PC-3 (cell line): ENCODE measurements at regions not wholly inside any gene's neighbourhood (a gene's known extent, or its start where the extent isn't known, plus 50 kb on each side); places are given as distances from the start of the nearest gene placed in this dataset.

Experiments
- ATAC-seq: fragments of 200-7000 bp; cut with Tn5 transposase; 2 replicates; pipeline ENCODE4 v1.9.1; 2020; ENCODE audit warnings: mild to moderate bottlenecking, moderate library complexity
- BruUV-seq: library from RNA; stranded (reverse); fragments of 400-500 nt; replicated peaks from 2 replicates; lab custom pipeline; 2021; lab: Mats Ljungman, UMichigan
- CTCF ChIA-PET: fragments of 300-600 bp; sonication (Branson Sonifier 250); formaldehyde crosslinking; loops from one replicate; lab custom pipeline; 2022; ENCODE audit warnings: antibody characterized with exemption; lab: Charles Lee
- POLR2A ChIA-PET: fragments of 300-600 bp; sonication (Branson Sonifier 250); formaldehyde crosslinking; loops from one replicate; lab custom pipeline; 2022; ENCODE audit warnings: antibody characterized with exemption; ENCODE audit not compliant: unreplicated experiment; lab: Charles Lee
- DNase-seq: peaks from one replicate; pipeline ENCODE4 v3.0.0-alpha.2; 2015
- H2AFZ ChIP-seq: fragments of 300-600 bp; sonication (generic); 2 replicates; pipeline ENCODE4 v1.6.0; 2016; ENCODE audit warnings: antibody characterized with exemption, low read length
- H3F3A ChIP-seq: fragments of 300-600 bp; sonication (generic); one replicate; pipeline ENCODE4 v1.6.0; 2017; ENCODE audit warnings: antibody characterized with exemption, low read length, control low read depth, mild to moderate bottlenecking; ENCODE audit not compliant: unreplicated experiment
- H3K27ac ChIP-seq: fragments of 300-600 bp; sonication (generic); 2 replicates; pipeline ENCODE4 v1.5.1; 2016; ENCODE audit warnings: mild to moderate bottlenecking, low read length
- H3K27me3 ChIP-seq: fragments of 300-600 bp; sonication (generic); 2 replicates; pipeline ENCODE4 v1.6.1; 2016; ENCODE audit warnings: low read length, mixed read lengths
- H3K36me3 ChIP-seq: fragments of 300-600 bp; sonication (generic); 2 replicates; pipeline ENCODE4 v1.6.1; 2016; ENCODE audit warnings: low read depth, mixed run types, low read length, mixed read lengths
- H3K4me1 ChIP-seq: fragments of 300-600 bp; sonication (generic); 2 replicates; pipeline ENCODE4 v1.5.1; 2016; ENCODE audit warnings: low read length; ENCODE audit not compliant: insufficient read depth
- H3K4me2 ChIP-seq: fragments of 300-600 bp; sonication (generic); 2 replicates; pipeline ENCODE4 v1.6.0; 2016; ENCODE audit warnings: low read length
- H3K4me3 ChIP-seq: fragments of 300-600 bp; sonication (generic); 2 replicates; pipeline ENCODE4 v1.5.1; 2016; ENCODE audit warnings: mild to moderate bottlenecking, low read length, mixed read lengths
- H3K79me2 ChIP-seq: fragments of 300-600 bp; sonication (generic); 2 replicates; pipeline ENCODE4 v1.6.1; 2017; ENCODE audit warnings: low read length, mixed read lengths
- H3K9ac ChIP-seq: fragments of 300-600 bp; sonication (generic); 2 replicates; pipeline ENCODE4 v1.6.0; 2016; ENCODE audit warnings: mild to moderate bottlenecking, low read length
- H3K9me2 ChIP-seq: fragments of 300-600 bp; sonication (generic); replicated peaks from 2 replicates; pipeline ENCODE4 v1.6.1; 2016; ENCODE audit warnings: mixed run types, low read length, mixed read lengths
- H3K9me3 ChIP-seq: fragments of 300-600 bp; sonication (generic); 2 replicates; pipeline ENCODE4 v1.6.1; 2016; ENCODE audit warnings: low read length, mixed read lengths
- H4K20me1 ChIP-seq: fragments of 300-600 bp; sonication (generic); 2 replicates; pipeline ENCODE4 v1.6.1; 2016; ENCODE audit warnings: low read length, mixed read lengths
- CTCF ChIP-seq: fragments of 300-600 bp; sonication (generic); conservative IDR thresholded peaks from 2 replicates; pipeline ENCODE4 v1.5.1; 2017; ENCODE audit warnings: antibody characterized with exemption, low read depth, mild to moderate bottlenecking, low read length
- EZH2 ChIP-seq: fragments of 300-600 bp; sonication (generic); IDR thresholded peaks from one replicate; pipeline ENCODE4 v1.6.1; 2017; ENCODE audit warnings: antibody characterized with exemption, mild to moderate bottlenecking, low read length; ENCODE audit not compliant: unreplicated experiment
- EZH2phosphoT487 ChIP-seq: fragments of 300-600 bp; sonication (generic); IDR thresholded peaks from 2 replicates; pipeline ENCODE4 v1.6.1; 2018; ENCODE audit warnings: mild to moderate bottlenecking, antibody characterized with exemption, low read length, borderline replicate concordance
- intact Hi-C: fragments of 100-400 bp; cut with micrococcal nuclease; formaldehyde crosslinking; loops from 2 replicates; pipeline ENCODE4 v1.9.0; 2023

DNA sequence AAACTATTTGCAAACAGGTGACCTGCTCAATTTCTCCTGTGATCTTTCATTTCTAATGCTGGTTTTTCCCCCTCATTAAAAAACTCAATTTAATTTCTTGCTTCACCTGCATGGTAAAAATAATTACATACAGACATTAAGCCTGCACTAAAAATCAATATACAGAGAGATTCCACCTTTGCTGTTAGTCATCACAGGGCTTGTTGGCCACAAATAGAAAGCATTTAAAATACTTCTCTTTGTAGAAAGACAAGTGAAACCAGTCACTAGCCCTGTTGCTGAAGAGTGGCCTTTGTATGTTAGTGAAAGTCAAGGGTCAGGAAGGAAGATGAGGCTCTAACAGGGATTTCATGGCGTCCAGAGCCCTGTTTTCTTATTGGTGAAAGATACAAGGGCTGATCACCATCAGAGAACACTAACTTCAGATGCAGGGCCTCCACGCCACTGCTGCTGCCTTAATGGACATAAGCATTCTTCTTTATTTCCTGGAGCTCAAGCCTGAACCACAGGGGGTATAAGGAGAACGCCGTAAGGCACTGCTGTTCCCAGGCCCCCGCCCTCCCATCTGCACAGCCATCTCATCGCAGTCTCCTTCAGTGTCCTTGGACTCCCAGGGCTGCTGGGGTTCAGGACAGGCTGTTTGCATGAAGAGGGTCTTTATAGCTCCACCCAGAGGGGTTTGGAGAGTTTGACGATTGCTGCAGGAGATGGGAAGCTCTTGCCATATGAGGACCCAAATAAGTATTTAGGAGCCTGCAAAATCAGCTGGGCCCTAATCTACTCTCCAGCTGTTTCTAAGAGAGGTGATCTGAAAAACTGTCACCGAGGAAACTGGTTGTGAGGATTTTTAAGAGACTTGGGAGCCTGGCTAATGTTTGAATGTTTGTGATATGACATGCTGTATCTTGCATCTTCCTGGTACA, 117.3 kb upstream of the IRF2BP2 start:
- H3K4me3 ChIP-seq = no peak overlapping the region
- ChIA-PET POLR2A (interaction anchor here (0.5 kb wide), 1 partner anchor 164 kb away, joined by 3 read pairs; no protein-coding TSS in a partner anchor), CTCF (no interaction called here)
- no peaks in the 10 kb centered on the region for H4K20me1 ChIP-seq
- intact Hi-C loops = no loop called here
- peak; percentile 33 for DNase-seq
- H3K4me2 ChIP-seq = no peak overlapping the region
- H3K27ac ChIP-seq = peak overlapping the region; percentile 5; the same call in 1 of the 2 replicates
- H3K27me3 ChIP-seq = no peaks in the 10 kb centered on the region
- peaks cover 9% of the 10 kb centered on the region for H3F3A ChIP-seq
- H3K79me2 ChIP-seq = no peaks in the 10 kb centered on the region
- H2AFZ ChIP-seq = no peak overlapping the region
- H3K9me2 ChIP-seq = no peaks in the 10 kb centered on the region
- H3K9me3 ChIP-seq = no peaks in the 10 kb centered on the region
- ATAC-seq = no peak
- H3K9ac ChIP-seq = no peak overlapping the region
- H3K36me3 ChIP-seq = no peaks in the 10 kb centered on the region
- TF ChIP-seq EZH2phosphoT487 = no peak
- BruUV-seq = no TSS peak
- H3K4me1 ChIP-seq = peaks cover 69% of the 10 kb centered on the region

- no peaks in the 10 kb centered on the region for H3K27me3 ChIP-seq
- H3K27ac ChIP-seq = 0 out of 2 replicates have a peak overlapping the region, but pooled peaks have one; percentile 10
- no peaks in the 10 kb centered on the region for H3K79me2 ChIP-seq
- no peak overlapping the region for H3K4me3 ChIP-seq
- DNase-seq (no peak), ATAC-seq (no peak)
- H4K20me1 ChIP-seq = no peaks in the 10 kb centered on the region
- H3K4me1 ChIP-seq = peaks cover 69% of the 10 kb centered on the region
- no peaks in the 10 kb centered on the region for H3K36me3 ChIP-seq
- no peaks in the 10 kb centered on the region for H3K9me2 ChIP-seq
- ChIA-PET POLR2A (interaction anchor here (0.5 to 0.7 kb wide), 2 partner anchors 165 to 260 kb away, joined by 3 read pairs; no protein-coding TSS in a partner anchor), CTCF (no interaction called here)
- H3K9ac ChIP-seq = no peak overlapping the region
- intact Hi-C loops = no loop called here
- H3F3A ChIP-seq = peaks cover 9% of the 10 kb centered on the region
- BruUV-seq = no TSS peak
- H3K9me3 ChIP-seq = no peaks in the 10 kb centered on the region
- TF ChIP-seq EZH2 (no peak), EZH2phosphoT487 (no peak), CTCF (no peak)
- no peak overlapping the region for H3K4me2 ChIP-seq
- no peak overlapping the region for H2AFZ ChIP-seq
Observed at GRCh38 chr1:234726359-234726943, 116.5 kb upstream of the IRF2BP2 start.

- Histone ChIP-seq H3K36me3 (no peaks in the 10 kb centered on the region), H3K4me2 (peak overlapping the region; percentile 70), H3K9me3 (no peaks in the 10 kb centered on the region), H3K27ac (peak overlapping the region; percentile 99), H3K9me2 (no peaks in the 10 kb centered on the region), H3K9ac (peak overlapping the region; percentile 74), H2AFZ (0 out of 2 replicates have a peak overlapping the region, but pooled peaks have one; percentile 0), H3F3A (peaks cover 9% of the 10 kb centered on the region), H3K27me3 (no peaks in the 10 kb centered on the region), H3K4me3 (peak overlapping the region; percentile 50; the same call in 1 of the 2 replicates), H3K4me1 (peaks cover 61% of the 10 kb centered on the region), H3K79me2 (no peaks in the 10 kb centered on the region), H4K20me1 (no peaks in the 10 kb centered on the region)
- BruUV-seq = no TSS peak
- intact Hi-C loops = loop anchor here (2.0 kb wide), 4 partner anchors 69 to 349 kb away; no protein-coding TSS in a partner anchor
- CTCF ChIA-PET = interaction anchor here (0.6 kb wide), 1 partner anchor 358 kb away, joined by 3 read pairs; no protein-coding TSS in a partner anchor
- no peak for TF ChIP-seq EZH2
- TF ChIP-seq EZH2phosphoT487 = no peak
- TF ChIP-seq CTCF = no peak
- POLR2A ChIA-PET = interaction anchor here (0.6 to 0.7 kb wide), 2 partner anchors 122 to 259 kb away, joined by 3 to 12 read pairs; no protein-coding TSS in a partner anchor
- peak; percentile 24 for DNase-seq
- no peak for ATAC-seq
Observed at GRCh38 chr1:234725177-234726132, 115.5 kb upstream of the IRF2BP2 start.
